ENCODE measurements at regions not wholly inside any gene's neighbourhood (a gene's known extent, or its start where the extent isn't known, plus 50 kb on each side); places are given as distances from the start of the nearest gene placed in this dataset.
"Not testable (repeated sequence)": the region's sequence is repeated elsewhere in the genome, so short reads cannot be mapped to it uniquely, and the experiment has no call there.

DNA sequence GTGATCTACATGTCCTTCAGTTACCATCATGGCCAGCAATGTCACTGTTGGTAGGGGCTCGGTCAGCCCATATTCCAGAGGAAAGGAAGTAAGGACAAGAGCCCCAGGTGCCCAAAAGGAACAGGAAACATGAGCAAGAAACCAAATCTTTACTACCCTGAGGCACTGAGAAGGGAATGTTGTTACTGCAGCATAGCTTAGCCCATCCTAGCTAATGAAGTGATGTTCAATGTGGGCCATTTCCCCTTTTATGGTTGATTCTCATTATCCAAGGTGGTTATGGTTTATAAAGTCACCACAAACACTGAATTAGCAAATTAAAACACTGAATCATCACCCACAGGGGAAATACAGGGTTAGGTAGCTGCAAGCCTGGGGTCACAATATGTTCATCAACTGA, 88.4 kb upstream of the C10orf90 start:
- DNase-seq (ENCODE audit: low spot score in 2 of 2) = no peak
- H3K27me3 ChIP-seq = peaks cover 3% of the 10 kb centered on the region
- H3K4me1 ChIP-seq = no peaks in the 10 kb centered on the region
- no peak overlapping the region for H3K4me3 ChIP-seq
- no peaks in the 10 kb centered on the region for H3K9me3 ChIP-seq
- H3K36me3 ChIP-seq = no peaks in the 10 kb centered on the region
- no peak for TF ChIP-seq POLR2A (IDR thresholded peaks at IDR 0.05)
- no peak for TF ChIP-seq POLR2AphosphoS5 (IDR thresholded peaks at IDR 0.05)
- no peak for TF ChIP-seq CTCF (IDR thresholded peaks at IDR 0.05)
- TF ChIP-seq EP300 (IDR thresholded peaks at IDR 0.05) = no peak
- 86% methylated on average over 1 of the region's 1 CpG for WGBS
- H3K27ac ChIP-seq = no peak overlapping the region

- no peak overlapping the region for H3K4me3 ChIP-seq
- H3K27me3 ChIP-seq = peaks cover 3% of the 10 kb centered on the region
- DNase-seq (ENCODE audit: low spot score in 2 of 2) = no peak
- H3K36me3 ChIP-seq = no peaks in the 10 kb centered on the region
- WGBS = 80% methylated on average over 4 of the region's 4 CpGs
- H3K27ac ChIP-seq = no peak overlapping the region
- TF ChIP-seq CTCF (IDR thresholded peaks at IDR 0.05) (no peak), POLR2A (IDR thresholded peaks at IDR 0.05) (no peak), EP300 (IDR thresholded peaks at IDR 0.05) (no peak), POLR2AphosphoS5 (IDR thresholded peaks at IDR 0.05) (no peak)
- H3K4me1 ChIP-seq = no peaks in the 10 kb centered on the region
- H3K9me3 ChIP-seq = no peaks in the 10 kb centered on the region
Measured at GRCh38 chr10:126759531-126759930, 89.0 kb upstream of the C10orf90 start.

- not testable (repeated sequence) for H3K4me1 ChIP-seq; H3K9me3 ChIP-seq; DNase-seq (ENCODE audit: low spot score in 2 of 2); H3K27ac ChIP-seq; H3K4me3 ChIP-seq; H3K36me3 ChIP-seq; H3K27me3 ChIP-seq
- WGBS = 61% methylated on average over 4 of the region's 6 CpGs
Measured at GRCh38 chr10:126766646-126767045, 96.2 kb upstream of the C10orf90 start.

DNA sequence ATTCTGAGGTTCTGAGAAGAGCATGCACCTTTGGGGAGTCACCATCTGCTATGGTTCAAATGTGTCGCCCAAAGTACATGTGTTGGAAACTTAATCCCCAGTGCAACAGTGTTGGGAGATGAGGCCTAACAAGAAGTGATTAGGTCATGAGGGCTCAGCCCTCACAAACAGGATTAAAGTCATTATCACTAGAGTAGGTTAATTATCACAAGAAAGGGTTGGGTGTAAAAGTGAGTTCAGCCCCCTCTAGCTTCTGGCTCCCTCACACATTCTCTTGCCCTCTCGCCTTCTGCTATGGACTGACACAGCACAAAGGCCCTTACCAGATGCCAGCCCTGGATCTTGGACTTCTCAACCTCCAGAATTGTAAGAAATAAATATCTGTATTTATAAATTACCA, 100.3 kb upstream of the C10orf90 start:
- Histone ChIP-seq H3K4me3 (no peak overlapping the region), H3K36me3 (no peaks in the 10 kb centered on the region)

DNA sequence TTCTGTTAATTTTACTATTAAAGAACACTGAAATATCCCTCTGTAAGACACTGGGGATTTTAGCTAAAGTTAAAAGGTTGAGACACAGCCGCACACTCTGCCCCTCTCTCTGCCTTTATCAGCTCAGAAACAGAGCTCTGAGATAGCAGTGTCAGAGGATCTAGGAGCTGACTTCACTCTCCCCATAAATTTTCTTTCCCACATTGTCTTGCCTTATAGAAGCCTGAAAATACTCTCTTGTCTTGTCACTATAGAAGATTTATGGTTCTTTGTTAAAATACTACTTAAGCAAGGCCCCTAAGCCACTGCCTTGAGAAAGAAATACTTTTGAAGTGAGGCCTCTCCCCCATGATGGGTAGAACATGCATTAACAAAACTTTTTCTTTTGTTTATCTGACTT, 105.7 kb upstream of the C10orf90 start:
- Histone ChIP-seq H3K4me1 (no peaks in the 10 kb centered on the region), H3K4me3 (no peak overlapping the region), H3K27ac (no peak overlapping the region), H3K27me3 (no peaks in the 10 kb centered on the region), H3K36me3 (no peaks in the 10 kb centered on the region), H3K9me3 (no peaks in the 10 kb centered on the region)
- TF ChIP-seq EP300 (IDR thresholded peaks at IDR 0.05) = no peak
- 75% methylated on average over 1 of the region's 1 CpG for WGBS
- DNase-seq (ENCODE audit: low spot score in 2 of 2) = no peak

More for the DNA sequence above, 100.3 kb upstream of the C10orf90 start:
- Histone ChIP-seq H3K9me3 (no peaks in the 10 kb centered on the region), H3K4me1 (no peaks in the 10 kb centered on the region), H3K27me3 (no peaks in the 10 kb centered on the region), H3K27ac (no peak overlapping the region)
- WGBS = 88% methylated on average over 2 of the region's 2 CpGs
- TF ChIP-seq POLR2A (IDR thresholded peaks at IDR 0.05) = no peak
- no peak for TF ChIP-seq POLR2AphosphoS5 (IDR thresholded peaks at IDR 0.05)
- TF ChIP-seq CTCF (IDR thresholded peaks at IDR 0.05) = no peak
- TF ChIP-seq EP300 (IDR thresholded peaks at IDR 0.05) = no peak
- no peak for DNase-seq (ENCODE audit: low spot score in 2 of 2)

- Histone ChIP-seq H3K9me3 (no peaks in the 10 kb centered on the region), H3K27me3 (no peaks in the 10 kb centered on the region), H3K4me3 (no peak overlapping the region), H3K4me1 (no peaks in the 10 kb centered on the region), H3K27ac (no peak overlapping the region), H3K36me3 (no peaks in the 10 kb centered on the region)
- WGBS = 65% methylated on average over 7 of the region's 10 CpGs
- DNase-seq (ENCODE audit: low spot score in 2 of 2) = no peak
- TF ChIP-seq CTCF (IDR thresholded peaks at IDR 0.05) = no peak
- TF ChIP-seq EP300 (IDR thresholded peaks at IDR 0.05) = no peak
- no peak for TF ChIP-seq POLR2A (IDR thresholded peaks at IDR 0.05)
Measured at GRCh38 chr10:126777714-126778113, 107.2 kb upstream of the C10orf90 start.
